Keratinocyte (primary cell): ENCODE measurements at regions not wholly inside any gene's neighbourhood (a gene's known extent, or its start where the extent isn't known, plus 50 kb on each side); places are given as distances from the start of the nearest gene placed in this dataset.

Experiments used
- DNase-seq: peaks from one replicate; pipeline ENCODE4 v3.0.0-alpha.2; 2011; ENCODE audit warnings: low read depth, missing footprints, low spot score
- FAIRE-seq: peaks from 2 replicates; lab custom pipeline; 2011; peaks lifted over from hg19 to GRCh38; lab: Jason Lieb, UNC
- H2AFZ ChIP-seq: 2 replicates; pipeline ENCODE4 v1.6.0; 2012; ENCODE audit warnings: low read length, control low read depth, inconsistent platforms; ENCODE audit not compliant: control insufficient read depth
- H3K27ac ChIP-seq: 2 replicates; pipeline ENCODE4 v1.5.1; 2011; ENCODE audit warnings: low read length; ENCODE audit not compliant: control insufficient read depth, insufficient read depth
- H3K27me3 ChIP-seq: 3 replicates; pipeline ENCODE4 v1.6.0; 2011; ENCODE audit warnings: low read length; ENCODE audit not compliant: control insufficient read depth, insufficient read depth; ENCODE audit errors: extremely low read depth
- H3K36me3 ChIP-seq, 2 experiments: 2 replicates in 1 of 2; 3 replicates in 1 of 2; pipeline ENCODE4 v1.5.1; 2011; ENCODE audit warnings: low read length in 2 of 2, mild to moderate bottlenecking in 1 of 2; ENCODE audit not compliant: control insufficient read depth in 2 of 2, insufficient read depth in 2 of 2; ENCODE audit errors: extremely low read depth in 1 of 2
- H3K4me1 ChIP-seq: 3 replicates; pipeline ENCODE4 v1.5.1; 2011; ENCODE audit warnings: low read length; ENCODE audit not compliant: control insufficient read depth, insufficient read depth; ENCODE audit errors: extremely low read depth
- H3K4me2 ChIP-seq: 3 replicates; pipeline ENCODE4 v1.6.0; 2011; ENCODE audit warnings: low read depth, low read length; ENCODE audit not compliant: control insufficient read depth, insufficient read depth; ENCODE audit errors: extremely low read depth
- H3K4me3 ChIP-seq, 3 experiments: fragments of 200-600 bp in 1 of 3; sonication (generic) in 1 of 3; 2 replicates in 2 of 3; 3 replicates in 1 of 3; pipeline ENCODE4 v1.5.1; 2011 to 2016; ENCODE audit warnings: low read length in 3 of 3, mild to moderate bottlenecking in 3 of 3, control low read depth in 2 of 3, inconsistent platforms in 1 of 3, low read depth in 1 of 3, mixed read lengths in 1 of 3, mixed run types in 1 of 3, moderate library complexity in 1 of 3; ENCODE audit not compliant: control insufficient read depth in 2 of 3, insufficient read depth in 2 of 3; ENCODE audit errors: extremely low read depth in 1 of 3
- H3K79me2 ChIP-seq: 2 replicates; pipeline ENCODE4 v1.6.0; 2012; ENCODE audit warnings: low read length; ENCODE audit not compliant: control insufficient read depth, insufficient read depth
- H3K9ac ChIP-seq: 3 replicates; pipeline ENCODE4 v1.6.0; 2011; ENCODE audit warnings: low read length; ENCODE audit not compliant: control insufficient read depth, insufficient read depth; ENCODE audit errors: extremely low read depth
- H3K9me1 ChIP-seq: 3 replicates; pipeline ENCODE4 v1.6.0; 2011; ENCODE audit warnings: low read length; ENCODE audit not compliant: control insufficient read depth, insufficient read depth; ENCODE audit errors: extremely low read depth
- H3K9me3 ChIP-seq: 2 replicates; pipeline ENCODE4 v1.5.1; 2012; ENCODE audit warnings: low read depth, low read length; ENCODE audit not compliant: control insufficient read depth
- H4K20me1 ChIP-seq: 3 replicates; pipeline ENCODE4 v1.6.0; 2011; ENCODE audit warnings: low read length; ENCODE audit not compliant: control insufficient read depth, insufficient read depth; ENCODE audit errors: extremely low read depth
- EZH2 ChIP-seq: IDR thresholded peaks from one replicate; pipeline ENCODE4 v1.6.1; 2012; ENCODE audit warnings: inconsistent platforms, mild to moderate bottlenecking, low read length, moderate library complexity
- dilution Hi-C: fragments of 300-500 bp; cut with MboI; formaldehyde crosslinking; loops from one replicate; pipeline ENCODE4 v1.7.0; 2020; ENCODE audit warnings: low sequenced_read_pairs; ENCODE audit not compliant: extremely low pct_ligation_motif_present
- TF ChIP-seq, protein P1 (sequence below), 3 experiments: IDR thresholded peaks in 1 of 3; conservative IDR thresholded peaks in 1 of 3; optimal IDR thresholded peaks in 1 of 3; 2 replicates in 2 of 3; 3 replicates in 1 of 3; pipeline versions ENCODE3 to v1.5.1; 2011; ENCODE audit warnings: low read length in 3 of 3, mild to moderate bottlenecking in 3 of 3, moderate library complexity in 2 of 3, control low read depth in 1 of 3, inconsistent platforms in 1 of 3; ENCODE audit not compliant: insufficient read depth in 2 of 3; ENCODE audit errors: extremely low read depth in 1 of 3

DNA sequence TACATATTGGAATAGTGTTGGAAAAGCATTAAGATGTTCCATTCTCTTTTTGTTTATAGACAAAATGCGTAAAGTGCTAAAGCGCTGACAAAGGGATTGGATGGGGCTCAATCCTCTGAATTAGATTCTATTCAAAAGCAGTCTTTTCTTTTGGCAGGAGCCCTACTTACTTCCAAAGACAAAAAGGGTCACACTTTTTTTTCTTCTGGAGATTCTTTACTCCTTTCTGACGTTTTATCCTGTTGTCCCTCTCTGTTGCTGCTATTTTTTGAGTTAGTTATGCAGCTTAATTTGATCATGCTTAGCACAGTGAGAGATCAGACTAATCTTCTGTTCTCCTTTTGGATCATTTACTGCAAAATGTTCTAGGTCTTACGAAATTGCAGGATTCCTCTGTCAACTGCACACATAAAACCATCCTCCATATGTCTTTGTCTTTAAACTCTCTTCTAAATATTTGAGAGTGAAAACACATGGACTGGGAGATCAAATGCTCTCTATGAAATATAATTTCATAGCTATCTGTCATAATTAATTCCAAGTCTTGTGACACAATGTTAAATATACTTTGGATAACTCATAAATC, 656.4 kb upstream of the ADGRL2 start:
- TF ChIP-seq, protein P1, sequence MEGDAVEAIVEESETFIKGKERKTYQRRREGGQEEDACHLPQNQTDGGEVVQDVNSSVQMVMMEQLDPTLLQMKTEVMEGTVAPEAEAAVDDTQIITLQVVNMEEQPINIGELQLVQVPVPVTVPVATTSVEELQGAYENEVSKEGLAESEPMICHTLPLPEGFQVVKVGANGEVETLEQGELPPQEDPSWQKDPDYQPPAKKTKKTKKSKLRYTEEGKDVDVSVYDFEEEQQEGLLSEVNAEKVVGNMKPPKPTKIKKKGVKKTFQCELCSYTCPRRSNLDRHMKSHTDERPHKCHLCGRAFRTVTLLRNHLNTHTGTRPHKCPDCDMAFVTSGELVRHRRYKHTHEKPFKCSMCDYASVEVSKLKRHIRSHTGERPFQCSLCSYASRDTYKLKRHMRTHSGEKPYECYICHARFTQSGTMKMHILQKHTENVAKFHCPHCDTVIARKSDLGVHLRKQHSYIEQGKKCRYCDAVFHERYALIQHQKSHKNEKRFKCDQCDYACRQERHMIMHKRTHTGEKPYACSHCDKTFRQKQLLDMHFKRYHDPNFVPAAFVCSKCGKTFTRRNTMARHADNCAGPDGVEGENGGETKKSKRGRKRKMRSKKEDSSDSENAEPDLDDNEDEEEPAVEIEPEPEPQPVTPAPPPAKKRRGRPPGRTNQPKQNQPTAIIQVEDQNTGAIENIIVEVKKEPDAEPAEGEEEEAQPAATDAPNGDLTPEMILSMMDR (optimal IDR thresholded peaks at IDR 0.05 in 1 of 3, IDR thresholded peaks at IDR 0.05 in 1 of 3, conservative IDR thresholded peaks at IDR 0.05 in 1 of 3; ENCODE audit: extremely low read depth in 1 of 3, insufficient read depth in 2 of 3, low read length in 3 of 3) = no peak
- TF ChIP-seq EZH2 = no peak

DNA sequence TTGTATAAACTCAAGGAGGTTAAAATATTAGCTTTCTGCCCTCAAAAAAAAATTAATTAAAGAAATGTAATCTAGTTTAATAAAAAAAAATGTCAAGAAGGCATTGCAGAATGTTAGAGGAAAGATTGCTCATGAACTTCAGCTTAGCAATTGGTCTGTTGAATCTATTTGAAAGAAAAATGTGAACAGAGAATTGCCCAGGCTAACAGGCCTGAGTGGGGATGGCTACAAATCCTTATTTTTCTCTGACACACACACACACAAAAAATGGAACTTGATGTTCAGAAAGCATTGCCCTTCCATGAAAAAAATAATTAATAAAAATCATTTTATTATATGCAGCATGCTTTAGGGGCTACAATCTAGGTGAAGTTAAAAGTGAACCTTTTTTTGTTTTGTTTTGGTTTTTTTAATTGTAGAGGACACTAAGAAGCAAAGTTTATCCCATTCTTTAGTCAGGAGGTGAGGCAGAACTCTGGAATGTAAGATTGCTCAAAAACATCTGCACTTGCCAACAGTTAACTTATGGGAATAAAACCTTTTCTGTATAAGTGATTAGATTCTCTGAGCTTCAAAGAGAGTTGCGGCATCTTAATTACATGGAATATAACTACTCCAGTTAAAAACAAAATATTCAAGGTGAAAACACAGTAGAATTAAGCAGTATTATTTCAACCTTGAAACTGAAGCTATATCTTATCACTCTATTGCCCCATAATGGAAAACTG, 658.5 kb upstream of the ADGRL2 start:
- no peak for DNase-seq
- dilution Hi-C loops = no loop called here

More for the DNA sequence above, 656.4 kb upstream of the ADGRL2 start:
- H4K20me1 ChIP-seq = no peaks in the 10 kb centered on the region
- no peaks in the 10 kb centered on the region for H3K27me3 ChIP-seq
- H2AFZ ChIP-seq = no peak overlapping the region
- no peak for FAIRE-seq
- H3K36me3 ChIP-seq = no peaks in the 10 kb centered on the region
- no peaks in the 10 kb centered on the region for H3K79me2 ChIP-seq
- H3K9ac ChIP-seq = no peak overlapping the region
- dilution Hi-C loops = no loop called here
- H3K4me2 ChIP-seq = no peak overlapping the region
- peaks cover 11% of the 10 kb centered on the region for H3K4me1 ChIP-seq
- no peak overlapping the region for H3K4me3 ChIP-seq
- no peak overlapping the region for H3K27ac ChIP-seq
- DNase-seq = no peak
- H3K9me1 ChIP-seq = no peaks in the 10 kb centered on the region
- no peaks in the 10 kb centered on the region for H3K9me3 ChIP-seq

More for the DNA sequence above, 658.5 kb upstream of the ADGRL2 start:
- Histone ChIP-seq H3K9me3 (no peaks in the 10 kb centered on the region), H3K36me3 (no peaks in the 10 kb centered on the region), H3K27ac (no peak overlapping the region), H3K9ac (no peak overlapping the region), H3K4me2 (peak overlapping the region; percentile 39), H3K27me3 (no peaks in the 10 kb centered on the region), H3K4me3 (no peak overlapping the region), H4K20me1 (no peaks in the 10 kb centered on the region), H3K4me1 (peaks cover 9% of the 10 kb centered on the region), H2AFZ (no peak overlapping the region), H3K9me1 (no peaks in the 10 kb centered on the region), H3K79me2 (no peaks in the 10 kb centered on the region)
- no peak for TF ChIP-seq EZH2
- TF ChIP-seq, protein P1 (optimal IDR thresholded peaks at IDR 0.05 in 1 of 3, IDR thresholded peaks at IDR 0.05 in 1 of 3, conservative IDR thresholded peaks at IDR 0.05 in 1 of 3; ENCODE audit: extremely low read depth in 1 of 3, insufficient read depth in 2 of 3, low read length in 3 of 3) = no peak
- peak; percentile 82 for FAIRE-seq
